NCI-H1417 (cell line): ENCODE measurements at regions not wholly inside any gene's neighbourhood (a gene's known extent, or its start where the extent isn't known, plus 50 kb on each side); places are given as distances from the start of the nearest gene placed in this dataset.

Experiments
- DNase-seq, 3 experiments: peaks; one replicate each; lab custom pipeline; 2025; lab: John Stamatoyannopoulos, UW

DNA sequence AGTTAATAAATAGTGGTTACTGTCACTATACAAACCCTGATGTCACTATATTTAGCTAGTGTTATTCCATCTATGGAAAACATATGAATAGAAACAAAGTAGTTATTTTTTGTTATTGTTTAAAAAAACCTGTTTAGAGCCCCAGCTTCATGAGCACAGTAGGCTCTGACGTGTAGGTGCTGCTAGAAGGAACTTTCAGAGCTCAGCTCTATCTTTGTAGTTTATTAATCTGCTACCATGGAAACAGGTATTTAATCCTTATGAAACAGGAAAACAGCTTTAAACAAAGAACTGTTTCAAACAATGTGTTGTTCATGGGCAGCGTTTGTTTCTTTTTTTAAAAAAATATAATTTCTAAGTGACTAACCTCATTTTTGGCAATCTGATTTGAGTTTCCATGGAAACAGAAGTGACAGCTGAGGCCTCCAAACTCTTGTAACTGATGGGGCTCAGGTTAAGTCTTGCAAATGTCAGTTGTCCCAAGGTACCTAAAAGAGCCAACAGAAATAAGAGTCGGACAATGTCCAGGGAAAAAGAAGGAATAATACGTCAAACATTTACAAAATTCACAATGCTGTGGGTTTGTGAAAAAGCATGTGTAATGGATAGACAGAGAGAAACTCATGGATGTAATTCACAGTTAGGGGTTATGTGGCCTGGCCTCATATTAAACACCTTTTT lies 162.0 kb upstream of the C21orf91 start:
- peak in 1 of 3 experiments; percentile 36 for DNase-seq

DNA sequence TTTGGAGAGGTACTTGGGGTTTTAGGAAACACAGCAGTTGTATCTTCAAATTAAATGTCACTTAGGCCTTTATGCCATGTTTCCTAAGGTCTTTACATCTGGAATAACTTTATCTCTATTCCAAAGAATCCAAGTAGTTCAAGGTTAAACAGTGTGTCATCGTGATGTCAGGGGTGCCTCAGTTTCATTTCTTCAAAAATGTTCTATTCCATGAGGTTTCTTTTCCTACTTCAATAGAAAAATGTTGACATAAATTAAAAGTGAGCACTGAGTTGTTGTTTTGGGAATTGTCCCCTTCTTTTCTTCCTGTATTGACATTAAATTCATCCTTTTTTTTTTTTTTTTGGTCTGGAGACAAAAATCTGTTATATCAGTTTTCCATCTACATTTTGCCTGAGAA lies 160.6 kb upstream of the C21orf91 start:
- no peak for DNase-seq

DNA sequence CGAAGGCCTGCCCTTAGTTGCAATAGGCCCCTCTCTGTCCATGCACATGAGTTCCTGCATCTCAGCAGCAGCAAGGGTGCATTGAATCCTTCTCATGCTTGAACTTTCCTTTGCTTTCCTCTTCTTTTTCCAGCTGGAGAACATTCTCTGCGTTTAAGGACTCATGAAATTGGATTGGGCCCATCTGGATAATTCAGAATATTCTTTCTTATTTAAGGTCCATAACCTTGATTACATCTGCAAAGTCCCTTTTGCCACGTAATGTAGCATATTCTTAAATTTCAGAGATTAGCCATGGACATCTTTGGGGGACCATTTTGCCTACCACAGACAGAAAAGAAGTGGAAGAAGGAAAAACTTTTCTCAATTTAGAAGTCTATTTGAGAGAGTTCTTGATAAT lies 159.7 kb upstream of the C21orf91 start:
- DNase-seq = no peak

DNA sequence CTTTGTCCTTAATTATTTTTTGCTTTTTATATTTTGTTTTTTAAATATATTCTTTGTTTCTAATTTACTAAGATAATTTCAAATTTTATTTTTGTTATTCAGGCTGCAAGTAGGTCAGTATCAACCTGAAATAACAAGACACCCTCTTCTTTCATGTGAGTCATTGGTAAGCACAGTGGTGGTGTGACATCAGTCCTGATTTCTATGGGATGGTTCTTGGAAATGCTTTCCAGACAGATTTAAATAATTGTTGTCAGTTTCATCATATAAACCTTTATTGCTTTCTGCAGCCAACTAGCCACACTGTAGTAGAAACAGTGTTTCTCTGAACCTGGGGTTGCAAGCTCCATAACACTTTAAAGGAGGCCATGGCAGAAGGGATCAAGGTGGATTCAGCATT lies 157.5 kb upstream of the C21orf91 start:
- no peak for DNase-seq

DNA sequence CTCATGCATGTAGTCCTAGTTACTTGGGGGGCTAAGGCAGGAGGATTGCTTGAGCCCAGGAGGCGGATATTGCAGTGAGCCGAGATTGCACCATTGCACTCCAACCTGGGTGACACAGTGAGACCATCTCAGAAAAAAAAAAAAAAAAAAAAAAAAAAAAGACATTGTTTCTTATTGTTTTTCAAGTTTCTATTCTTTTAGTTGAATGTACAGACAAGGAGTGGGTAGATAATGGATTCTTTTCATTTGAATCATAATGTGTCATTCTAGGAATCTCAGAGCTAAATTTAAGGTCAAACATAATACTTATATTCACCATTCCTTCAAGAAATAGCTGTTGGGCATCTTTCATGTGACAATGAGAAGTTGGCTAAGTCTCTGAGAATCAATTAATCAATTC lies 157.0 kb upstream of the C21orf91 start:
- no peak for DNase-seq

DNA sequence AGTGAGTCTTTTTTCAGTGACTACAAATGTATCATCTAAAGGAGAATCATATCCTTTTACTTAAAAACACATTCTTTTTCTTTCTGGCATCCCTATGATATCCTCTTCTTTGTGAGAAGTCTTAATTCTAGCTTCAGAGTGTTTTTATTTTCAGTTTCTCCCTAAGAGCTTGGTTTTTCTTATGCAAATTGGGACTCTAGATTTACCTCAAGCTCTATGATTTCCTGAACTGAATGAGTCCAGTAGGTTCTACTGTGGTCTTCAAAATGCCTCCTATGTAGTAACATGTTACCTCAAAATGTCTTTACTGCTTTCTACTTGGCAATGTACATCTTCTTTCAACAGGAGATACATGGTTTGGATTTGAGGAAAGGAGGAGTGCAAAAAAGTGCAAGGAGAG lies 148.2 kb upstream of the C21orf91 start:
- no peak for DNase-seq

DNA sequence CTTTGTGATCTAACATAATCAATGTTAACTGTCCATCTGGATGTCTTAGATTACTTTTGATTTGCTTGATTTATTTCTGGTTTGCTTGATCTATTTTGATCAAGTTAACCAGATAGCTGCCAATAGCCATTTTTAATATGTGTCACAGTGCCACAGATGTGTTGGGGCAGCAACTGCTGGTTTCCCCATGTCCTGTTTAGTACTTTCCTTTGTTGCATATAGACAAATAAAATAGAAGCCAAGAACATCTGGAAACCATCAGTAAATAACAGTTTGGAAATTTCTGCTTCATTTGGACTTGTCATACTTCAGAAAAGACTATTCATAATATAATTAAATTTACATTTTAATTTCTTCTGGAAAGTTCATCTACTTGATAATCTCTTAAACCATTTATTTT lies 145.6 kb upstream of the C21orf91 start:
- DNase-seq = no peak

DNA sequence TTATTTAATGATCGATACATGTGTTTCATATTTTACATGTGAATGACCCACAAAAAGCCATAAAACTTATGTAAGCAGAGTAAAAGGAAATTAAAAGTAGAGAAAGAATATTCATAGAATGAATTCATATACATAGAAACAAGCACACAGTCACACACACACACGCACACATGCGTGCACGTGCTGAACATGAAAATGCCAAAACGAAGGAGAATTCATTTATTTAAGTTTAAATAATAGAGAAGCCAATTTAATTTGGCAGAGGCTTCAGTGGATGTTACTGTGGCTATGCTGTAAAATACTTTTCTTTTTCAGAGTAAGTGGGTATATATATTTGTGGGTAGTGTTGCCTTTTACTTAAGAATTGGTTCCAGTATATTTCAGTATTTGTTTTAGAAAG lies 145.0 kb upstream of the C21orf91 start:
- no peak for DNase-seq

DNA sequence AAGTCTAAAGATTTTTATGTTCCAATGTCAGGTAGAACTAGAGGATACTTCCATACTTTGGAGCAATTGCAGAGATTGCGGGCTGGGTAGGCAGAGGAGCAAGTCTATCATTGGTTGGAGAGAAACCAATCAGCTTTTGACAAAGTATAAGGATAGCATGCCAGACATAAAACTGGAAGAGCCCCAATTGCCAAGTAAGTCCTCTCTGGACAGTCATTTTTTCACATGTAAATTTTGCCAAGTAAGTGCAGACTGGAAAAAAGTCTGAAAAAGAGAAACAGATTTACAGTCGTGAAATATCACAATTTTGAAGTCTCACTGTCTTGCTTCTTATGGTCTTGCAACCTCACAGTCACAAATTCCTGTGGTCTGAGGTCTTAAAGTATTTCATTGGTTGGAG lies 131.4 kb upstream of the C21orf91 start:
- no peak for DNase-seq

DNA sequence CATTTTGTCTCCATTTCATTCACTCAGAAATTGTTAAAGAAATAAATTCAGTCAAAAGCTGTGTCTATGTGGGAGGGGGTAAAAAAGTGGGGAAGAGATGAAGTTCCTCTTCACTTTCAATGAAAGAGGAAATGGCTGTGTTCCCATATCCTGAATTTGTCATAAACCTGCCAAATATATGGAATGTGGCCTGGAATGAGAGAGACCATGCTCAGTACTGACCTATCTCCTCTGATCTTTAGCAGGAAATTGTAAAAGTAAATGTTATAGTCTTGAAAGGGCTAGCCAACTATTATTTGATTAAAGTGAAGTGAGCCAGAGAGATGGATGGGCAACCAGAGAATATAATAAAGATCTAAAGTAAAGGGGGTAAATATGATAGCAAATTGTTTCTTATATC lies 130.3 kb upstream of the C21orf91 start:
- DNase-seq = no peak

DNA sequence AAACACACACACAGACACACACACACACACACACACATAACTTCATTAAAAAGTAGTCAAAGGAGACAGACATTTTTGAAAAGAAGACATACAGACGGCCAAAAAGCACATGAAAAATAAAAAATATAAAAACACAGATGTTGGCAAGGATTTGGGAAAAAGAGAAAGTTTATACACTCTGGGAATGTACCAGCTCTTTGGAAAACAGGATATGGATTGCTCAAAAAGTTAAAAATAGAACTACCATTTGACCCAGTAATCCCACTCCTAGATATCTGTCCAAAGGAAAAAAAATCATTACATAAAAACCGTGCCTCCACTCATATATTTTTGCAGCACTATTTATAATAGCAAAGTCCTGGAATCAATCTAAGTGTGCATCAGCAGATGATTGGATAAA lies 128.4 kb upstream of the C21orf91 start:
- no peak for DNase-seq

DNA sequence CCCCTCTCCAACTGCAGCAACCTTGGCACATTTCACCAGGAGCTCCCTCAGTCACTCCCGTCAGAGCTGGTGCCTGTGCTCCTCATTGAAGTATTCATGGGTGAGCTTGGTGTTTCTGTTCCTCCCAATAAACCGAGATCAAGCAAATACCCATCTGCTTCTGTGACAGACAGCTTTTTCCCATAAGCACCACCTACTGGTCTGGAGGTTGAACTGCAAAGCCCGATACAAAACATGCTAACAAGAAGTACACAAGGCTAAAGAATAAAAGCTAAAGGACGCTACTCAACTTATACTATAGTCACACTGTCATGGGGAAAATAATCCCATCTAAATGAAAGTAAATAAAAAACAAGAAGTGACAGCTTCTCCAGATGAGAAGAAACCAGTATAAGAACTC lies 111.9 kb upstream of the C21orf91 start:
- no peak for DNase-seq

DNA sequence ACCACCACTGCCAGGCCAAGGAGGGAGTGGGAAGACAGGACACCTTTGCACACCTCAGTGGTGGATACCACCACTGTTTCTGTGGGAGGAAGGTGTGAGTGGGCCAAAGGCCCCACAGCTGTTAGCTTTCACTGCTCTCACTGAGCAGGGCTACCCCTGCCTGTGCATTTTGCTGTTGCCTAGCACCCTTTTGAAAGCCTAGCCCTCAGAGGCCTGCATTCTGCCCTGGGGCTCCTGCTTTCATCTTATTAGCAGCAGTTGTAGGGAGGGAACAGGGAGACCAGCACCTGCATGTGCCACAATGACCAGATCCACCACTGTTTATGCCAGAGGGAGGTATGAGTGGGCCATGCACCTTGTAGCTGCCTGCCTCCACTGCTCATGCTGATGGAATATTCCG lies 110.9 kb upstream of the C21orf91 start:
- DNase-seq = peak in 2 of 3 experiments; percentile 62 to 87

DNA sequence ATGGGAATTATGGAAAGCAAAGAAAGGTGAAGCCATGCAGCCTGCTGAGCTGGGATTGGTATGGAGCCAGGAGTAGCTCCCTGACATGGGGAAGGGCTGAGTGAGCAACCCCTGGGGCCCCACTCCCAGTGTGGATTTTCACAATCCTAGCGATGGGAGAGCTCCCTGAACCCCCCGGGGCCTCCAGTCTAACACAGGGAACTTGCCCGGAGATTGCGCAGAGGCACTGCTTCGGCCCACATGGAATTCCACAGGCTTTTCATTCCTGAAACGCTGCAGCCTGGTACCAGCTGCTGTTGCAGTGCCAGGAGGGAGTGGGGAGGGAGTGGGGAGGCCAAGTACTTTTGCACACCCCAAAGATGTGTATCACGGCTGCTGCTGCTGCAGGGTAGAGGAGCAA lies 110.4 kb upstream of the C21orf91 start:
- DNase-seq = no peak

DNA sequence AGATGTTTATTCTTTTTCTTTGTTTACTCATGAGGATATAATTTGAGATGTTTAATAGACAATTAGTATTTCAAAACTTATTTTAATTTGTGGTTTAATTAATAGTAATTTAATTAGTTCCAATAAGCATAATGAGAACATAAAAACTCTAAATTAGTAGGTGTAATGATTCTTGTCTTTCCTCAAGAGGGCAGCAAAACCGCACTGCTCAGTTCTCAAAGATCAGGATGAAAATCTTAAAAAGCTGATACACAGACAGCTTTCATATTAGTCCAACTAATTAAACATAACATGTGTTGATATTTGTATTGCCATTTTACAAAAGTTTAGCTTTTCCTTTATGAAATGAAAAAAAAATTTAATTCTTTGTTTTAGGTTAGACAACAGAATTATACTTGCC lies 106.7 kb upstream of the C21orf91 start:
- DNase-seq = peak in 2 of 3 experiments; percentile 45 to 75

DNA sequence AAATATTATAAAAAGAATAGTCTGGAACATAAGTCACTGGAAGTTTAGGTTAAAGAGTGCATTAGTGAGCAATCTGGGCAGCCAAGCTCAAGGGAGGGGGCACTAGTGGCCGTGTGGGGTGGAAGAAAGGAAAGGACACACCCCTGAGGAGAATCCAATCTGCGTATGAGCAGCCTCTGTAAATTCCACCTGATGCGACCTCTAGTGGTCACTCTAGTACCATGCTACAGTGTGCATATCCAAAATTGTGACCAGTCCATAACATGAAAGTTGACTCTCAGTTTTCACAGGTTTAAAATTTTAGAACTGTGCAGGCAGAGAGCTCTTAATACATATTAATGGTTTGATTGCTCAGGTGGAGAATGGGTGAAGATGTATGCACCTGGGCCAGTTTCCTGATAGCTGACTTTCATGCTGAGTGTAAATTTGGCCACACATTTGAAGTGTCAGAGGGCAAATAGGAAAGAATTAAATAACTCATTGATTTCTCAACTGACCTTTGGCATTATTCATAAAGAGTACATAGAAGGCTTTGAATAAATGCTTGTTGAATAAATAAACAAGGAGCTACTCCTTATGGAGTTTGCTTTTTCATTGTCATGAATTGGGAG lies 105.9 kb upstream of the C21orf91 start:
- peak; percentile 70 to 91 (median 86) for DNase-seq

DNA sequence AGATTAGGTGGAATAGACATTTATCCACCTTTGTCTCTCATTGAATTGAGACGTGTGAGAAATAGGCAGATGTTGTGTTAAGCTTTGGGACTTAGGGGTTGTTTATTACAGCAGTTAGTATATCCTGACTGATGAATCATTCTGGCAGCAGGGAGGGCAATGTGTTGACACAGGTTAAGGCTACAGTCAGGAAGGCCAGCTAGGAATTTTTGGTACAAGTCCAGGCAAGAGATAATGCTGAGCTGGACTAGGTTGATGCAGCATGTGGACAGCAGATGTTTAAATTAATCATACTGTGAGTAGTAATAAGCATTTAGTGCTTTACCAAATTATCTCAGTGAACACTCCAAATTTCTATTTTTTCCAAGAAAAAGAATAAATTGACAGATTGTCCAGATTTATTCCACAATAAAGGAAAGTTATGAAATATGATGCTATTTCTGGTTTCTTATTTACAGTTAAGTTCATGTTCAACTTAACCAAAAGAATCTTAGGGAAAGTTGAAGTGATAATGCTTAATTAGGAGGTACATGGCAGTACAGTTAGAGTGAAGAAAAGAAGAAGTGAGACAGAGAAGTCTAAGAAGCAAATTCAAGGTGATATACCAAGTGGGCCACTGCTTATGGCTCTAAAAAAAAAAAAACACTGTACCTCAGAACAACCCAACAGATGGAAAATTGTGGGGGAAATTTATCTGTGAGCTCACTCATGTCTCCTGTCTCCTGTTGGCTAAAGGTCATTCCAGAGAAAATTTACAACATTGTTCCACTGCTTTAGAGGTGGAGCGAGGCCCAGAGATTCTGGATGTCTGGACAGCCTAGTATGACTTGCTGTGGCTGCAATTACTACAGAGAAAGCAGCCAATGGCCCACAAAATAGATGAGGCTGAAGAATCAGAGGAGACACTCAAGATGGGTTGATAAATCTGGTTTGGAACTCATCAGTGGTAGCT lies 102.7 kb upstream of the C21orf91 start:
- DNase-seq = peak in 1 of 3 experiments; percentile 45

DNA sequence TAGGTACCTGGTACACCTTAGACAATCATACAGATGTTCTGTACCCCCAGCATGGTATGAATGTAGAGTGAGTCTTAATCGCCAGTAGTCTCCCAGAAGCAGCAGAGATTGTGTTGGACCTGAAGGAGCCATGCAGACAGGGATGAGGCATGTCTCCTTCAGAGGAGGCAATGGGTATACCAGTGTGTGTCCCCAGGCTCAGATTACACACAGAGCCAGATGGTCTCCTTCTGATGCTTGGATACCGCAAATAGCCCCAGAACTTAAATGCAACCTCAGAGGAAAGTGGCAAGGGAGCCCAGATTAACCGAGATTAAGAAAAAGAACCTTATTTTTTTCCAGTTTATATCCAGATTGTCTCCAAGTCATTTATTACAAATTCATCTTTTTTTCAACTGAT lies 96.8 kb upstream of the C21orf91 start:
- no peak for DNase-seq

DNA sequence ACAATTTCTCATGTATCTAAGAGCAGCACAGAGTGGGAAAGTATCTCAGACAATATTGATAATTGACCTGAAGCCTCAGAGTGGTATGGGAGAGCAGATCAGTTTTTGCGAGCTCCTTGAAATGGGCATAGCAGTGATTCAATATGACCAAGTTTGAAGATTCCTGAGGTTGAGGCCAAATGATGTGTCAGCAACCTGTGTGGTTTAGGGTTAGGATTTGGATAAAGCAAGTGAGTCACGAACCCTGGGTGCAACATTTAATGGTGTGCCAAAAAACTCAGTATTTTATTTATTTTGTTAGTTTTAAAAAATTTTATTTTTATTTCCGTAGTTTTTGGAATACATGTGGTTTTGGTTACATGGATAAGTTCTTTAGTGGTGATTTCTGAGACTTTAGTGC lies 92.5 kb upstream of the C21orf91 start:
- no peak for DNase-seq

DNA sequence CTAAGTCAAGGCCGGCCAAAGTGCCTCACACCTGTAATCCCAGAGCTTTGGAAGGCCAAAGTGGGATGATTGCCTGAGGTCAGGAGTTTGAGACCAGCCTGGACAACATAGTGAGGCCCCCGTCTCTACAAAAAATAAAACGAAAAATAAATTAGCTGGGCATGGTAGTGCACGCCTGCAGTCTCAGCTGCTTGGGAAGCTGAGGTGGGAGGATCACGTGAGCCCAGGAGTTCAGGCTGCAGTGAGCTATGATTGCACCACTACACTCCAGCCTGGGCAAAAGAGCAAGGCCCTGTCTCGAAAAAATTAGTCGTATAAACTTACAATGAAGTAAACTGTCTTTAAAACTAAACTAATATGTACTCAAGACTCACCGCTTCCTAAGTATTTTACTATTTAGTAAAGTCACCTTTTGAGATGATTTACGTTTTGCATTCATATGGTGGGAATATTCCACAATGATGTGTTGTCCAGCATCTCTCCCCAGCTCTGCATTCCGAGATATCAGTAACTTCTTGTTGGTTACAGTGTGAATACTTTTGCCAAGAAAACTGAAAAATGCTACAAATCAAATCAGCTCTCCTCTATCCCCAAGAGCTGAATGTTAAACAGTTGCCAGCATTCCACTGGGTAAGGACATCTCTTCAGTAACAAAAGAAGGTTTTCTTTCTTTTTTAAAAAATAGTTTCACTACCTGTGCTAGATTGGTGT lies 84.9 kb upstream of the C21orf91 start:
- no peak for DNase-seq

DNA sequence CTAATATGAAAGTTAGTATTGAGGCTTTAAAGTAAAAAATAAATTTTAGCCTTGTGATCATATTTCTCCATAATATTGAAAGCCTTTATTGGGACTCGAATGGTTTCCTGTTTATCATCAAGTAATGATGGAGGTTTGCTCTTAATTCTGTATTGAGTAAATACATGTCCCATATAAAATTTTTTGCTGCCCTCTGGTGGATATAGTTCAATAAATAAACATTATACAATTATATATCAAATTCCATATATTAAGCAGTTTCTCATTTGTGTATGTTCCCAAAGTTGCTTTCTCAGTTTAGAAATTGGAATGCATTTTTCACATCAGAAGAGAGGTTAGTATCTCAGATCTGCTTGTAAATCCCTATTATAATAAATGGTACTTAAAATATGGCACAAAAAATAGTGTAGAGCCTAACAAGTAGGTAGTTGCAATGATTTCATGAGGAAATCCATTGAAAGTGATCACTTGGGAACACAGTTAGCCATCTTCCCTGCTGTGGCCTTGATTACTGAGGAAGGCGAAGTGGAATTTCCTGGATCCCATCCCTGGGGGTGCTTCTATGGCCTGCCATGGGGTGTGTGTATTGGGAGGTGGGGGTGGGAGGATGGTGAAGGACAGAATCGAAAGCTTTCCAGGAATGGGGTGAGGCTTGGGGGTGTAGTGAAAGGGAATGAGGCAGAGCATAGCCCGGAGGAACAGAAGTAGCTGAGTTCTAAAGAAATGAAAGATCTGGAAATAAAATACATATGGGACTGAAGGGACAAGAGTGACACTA lies 84.1 kb upstream of the C21orf91 start:
- DNase-seq = peak; percentile 24 to 78 (median 77)
